CMK (cell line): ENCODE measurements at regions not wholly inside any gene's neighbourhood (a gene's known extent, or its start where the extent isn't known, plus 50 kb on each side); places are given as distances from the start of the nearest gene placed in this dataset.

ENCODE experiments used
- DNase-seq: peaks from one replicate; pipeline ENCODE4 v3.0.0-alpha.2; 2010; ENCODE audit warnings: low read depth

DNA sequence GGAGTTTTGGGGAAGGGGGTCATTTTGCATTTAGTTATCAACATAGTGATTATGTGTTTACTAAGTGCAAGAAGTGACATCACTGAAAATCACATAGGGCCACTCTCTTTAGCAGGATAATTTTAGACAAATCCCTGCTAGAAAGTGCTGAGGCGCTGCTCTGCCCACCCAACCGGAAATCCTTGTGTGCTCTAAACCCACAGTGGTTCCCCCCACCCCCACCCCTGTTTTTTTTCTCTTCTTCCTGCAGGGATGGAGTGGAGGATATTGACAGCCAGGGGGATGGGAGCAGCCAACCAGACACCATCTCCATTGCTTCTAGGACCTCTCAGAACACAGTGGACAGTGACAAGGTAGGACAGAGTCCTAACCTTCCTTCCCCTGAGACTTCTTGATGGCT lies 234.2 kb upstream of the UMPS start:
- DNase-seq = no peak

DNA sequence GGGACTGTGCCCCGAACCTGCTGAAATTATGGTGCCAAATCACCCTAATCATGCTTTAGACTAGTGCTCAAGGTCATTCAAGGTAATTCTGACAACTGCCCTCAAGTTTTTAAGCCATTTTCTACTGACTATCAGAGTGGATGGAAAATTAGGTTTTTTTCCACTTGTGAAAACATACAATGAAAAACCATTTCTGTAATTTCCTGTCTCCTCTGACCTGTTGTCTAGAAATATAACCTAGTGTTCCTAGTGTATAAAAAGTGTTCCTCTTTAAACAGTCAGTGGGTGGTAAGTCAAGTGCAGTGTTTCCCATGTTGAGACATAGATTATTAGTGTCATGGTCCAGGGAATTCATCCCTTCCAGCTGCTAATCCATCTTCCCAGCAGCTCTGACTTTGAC lies 232.8 kb upstream of the UMPS start:
- no peak for DNase-seq

DNA sequence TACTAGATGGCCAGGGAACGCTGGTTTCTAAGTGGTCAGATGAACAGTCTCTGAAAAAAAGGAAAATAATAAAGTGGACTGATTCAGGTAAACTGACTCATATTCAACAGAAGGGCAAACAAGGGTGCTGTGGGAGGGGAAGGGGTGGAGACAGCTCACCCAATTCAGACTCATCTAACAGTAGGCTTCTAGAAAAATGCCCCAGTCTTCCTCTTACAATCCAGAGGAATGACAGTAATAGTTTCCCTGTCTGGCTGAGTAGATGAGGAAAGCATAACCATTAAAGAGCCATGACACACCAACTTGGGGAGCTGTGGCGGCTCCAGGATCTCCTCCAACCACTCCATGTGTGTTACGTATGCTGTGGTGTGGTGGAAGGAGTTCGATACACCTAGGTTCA lies 231.4 kb upstream of the UMPS start:
- no peak for DNase-seq

DNA sequence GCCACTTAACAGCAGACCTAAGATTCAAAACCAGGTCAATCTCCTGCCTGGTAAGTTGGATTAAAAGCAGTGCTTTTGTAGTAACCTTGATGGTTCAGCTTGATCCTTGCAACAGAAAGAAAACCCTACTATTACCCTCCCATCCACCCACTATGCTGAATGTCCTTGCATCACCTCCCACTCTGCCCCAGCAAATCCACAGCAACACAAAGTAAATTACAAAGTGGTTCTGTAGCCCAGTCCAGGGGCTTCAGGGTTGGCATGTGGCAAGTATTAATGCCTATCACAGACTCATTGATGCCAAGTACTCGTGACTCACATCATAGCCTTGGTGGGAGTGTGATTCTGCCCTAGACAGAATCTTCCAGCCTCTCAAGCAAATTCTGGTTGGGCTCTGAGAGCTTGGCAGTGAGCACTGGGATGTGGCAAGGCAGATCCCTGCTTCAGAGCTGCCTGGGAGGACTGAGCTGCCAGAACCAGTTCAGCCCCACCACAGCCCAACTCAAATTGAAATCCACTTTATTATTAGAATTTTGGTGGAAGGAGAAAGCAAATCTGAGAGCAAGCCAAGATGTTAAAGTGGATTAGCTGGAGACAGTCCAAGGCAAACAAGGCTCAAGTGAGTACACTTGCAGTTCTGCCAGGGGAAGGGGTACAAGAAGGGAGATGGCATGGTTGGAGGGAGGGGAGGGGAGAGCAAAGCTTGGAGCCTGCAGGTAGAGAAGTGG lies 225.8 kb upstream of the UMPS start:
- DNase-seq = no peak

- no peak for DNase-seq
Observed at GRCh38 chr3:124509884-124510283, 220.4 kb upstream of the UMPS start.

GRCh38 chr3:124510290-124510689 lies 220.0 kb upstream of the UMPS start:
- no peak for DNase-seq

DNA sequence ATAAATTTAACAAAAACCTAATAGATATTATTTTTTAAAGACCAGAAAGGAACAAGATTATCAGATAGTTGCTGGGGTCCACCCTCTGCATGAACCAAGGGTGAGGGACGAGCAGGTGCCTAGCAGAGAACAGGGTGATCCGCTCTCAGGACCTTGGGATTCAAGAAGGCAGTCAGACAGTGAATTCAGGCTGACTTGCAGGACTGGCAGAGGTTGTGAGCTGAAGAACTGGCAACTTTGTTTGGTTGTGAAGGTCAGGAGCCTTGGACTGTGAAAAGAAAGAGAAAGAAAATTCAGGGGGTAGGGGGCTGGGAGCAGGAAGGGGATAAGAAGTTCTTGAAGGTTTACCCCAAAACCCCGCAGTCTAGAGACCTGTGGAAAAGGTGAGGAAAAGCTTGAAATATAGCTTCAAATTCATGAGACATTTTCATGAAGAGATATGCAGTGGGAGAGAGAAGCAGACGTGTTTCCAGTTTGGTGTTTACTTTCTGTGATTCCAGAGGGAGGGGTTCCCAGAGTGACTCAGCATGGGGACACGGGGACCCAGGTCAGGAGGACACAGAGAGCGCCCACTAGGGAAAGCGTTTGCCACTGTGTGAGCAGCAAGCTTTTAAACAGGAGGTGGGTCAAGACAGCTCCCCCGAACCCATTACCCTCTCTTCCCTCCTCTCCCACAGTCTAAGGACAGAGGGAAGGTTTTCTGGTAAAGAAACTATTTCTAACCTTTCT lies 217.2 kb upstream of the UMPS start:
- no peak for DNase-seq

GRCh38 chr3:124513610-124513997 lies 216.6 kb upstream of the UMPS start:
- DNase-seq = no peak

- no peak for DNase-seq
Observed at GRCh38 chr3:124514683-124515082, 215.6 kb upstream of the UMPS start.

- no peak for DNase-seq
Observed at GRCh38 chr3:124516333-124516732, 213.9 kb upstream of the UMPS start.

GRCh38 chr3:124517306-124517705 lies 212.9 kb upstream of the UMPS start:
- no peak for DNase-seq

DNA sequence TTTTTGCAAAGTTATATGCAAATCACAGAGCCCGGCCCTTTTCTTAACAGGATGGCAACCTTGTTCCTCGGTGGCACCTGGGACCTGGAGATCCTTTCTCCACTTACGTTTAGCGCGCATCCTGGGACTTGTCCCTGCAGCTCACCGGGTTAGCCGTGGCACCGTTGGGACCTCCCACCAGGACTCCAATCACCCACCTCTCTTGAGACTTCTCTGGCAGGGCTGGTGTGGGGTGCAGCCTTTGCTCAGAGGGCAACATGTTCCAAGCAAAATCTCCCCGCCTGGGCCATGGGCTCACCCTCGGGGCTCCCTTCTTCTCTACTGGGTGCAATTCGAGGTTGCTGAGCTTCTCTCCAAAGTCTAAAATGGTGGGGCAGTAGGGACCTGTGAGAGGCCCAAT lies 211.9 kb upstream of the UMPS start:
- no peak for DNase-seq

GRCh38 chr3:124519591-124520194 lies 210.6 kb upstream of the UMPS start:
- no peak for DNase-seq

- no peak for DNase-seq
Observed at GRCh38 chr3:124520970-124521369, 209.3 kb upstream of the UMPS start.

- DNase-seq = no peak
Observed at GRCh38 chr3:124522082-124522625, 208.1 kb upstream of the UMPS start.

- DNase-seq = no peak
Observed at GRCh38 chr3:124526601-124527000, 203.7 kb upstream of the UMPS start.

DNA sequence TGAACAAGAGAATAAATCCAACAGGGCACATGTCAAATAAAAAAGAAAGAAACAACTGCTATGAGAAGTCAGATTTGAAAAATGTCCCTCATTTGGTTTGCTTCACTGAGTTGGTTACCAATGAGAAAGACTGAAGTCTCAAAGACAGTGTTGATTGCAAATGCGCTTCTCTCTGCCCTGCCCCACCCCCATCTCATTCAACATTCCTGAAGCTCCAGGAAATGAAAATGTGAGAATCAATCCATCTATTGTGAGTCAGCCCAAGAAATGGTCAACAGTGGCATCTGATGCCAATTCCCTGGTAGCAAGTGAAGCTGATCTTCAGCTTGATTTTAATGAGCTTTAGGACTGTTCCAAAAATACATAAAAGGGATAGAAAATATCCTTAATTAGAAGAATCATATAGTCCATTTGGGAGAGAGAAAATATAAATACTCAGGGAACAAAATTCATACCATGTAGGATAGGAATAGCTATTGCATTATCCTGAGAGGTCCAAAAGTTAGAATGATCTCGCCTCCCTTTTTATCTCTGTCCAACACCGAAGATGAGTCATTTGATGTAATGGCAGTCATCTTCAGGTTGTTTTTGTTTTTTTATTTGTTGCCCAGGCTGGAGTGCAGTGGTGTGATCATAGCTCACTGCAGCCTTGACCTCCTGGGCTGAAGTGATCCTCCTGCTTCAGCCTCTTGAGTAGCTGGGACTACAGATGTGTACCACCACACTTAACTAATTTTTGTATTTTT lies 200.3 kb upstream of the UMPS start:
- no peak for DNase-seq

DNA sequence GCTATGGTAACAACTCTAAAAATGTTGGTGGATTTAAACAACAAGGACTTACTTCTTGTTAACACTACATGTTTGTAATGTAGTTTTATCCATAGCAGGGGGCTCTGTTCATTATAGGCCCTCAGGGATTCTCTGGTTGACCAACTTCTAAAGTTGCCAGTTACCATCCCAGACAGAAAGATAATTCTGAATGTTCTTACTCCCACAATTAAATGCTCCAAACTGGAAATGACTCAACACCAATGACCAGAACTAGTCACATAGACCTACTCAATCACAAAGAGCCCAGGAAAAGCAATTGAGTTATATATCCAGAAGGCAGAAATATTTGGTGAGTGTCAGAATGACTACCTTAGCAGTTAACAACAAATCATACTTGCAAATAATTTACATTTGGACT lies 199.3 kb upstream of the UMPS start:
- no peak for DNase-seq

GRCh38 chr3:124532071-124532470 lies 198.2 kb upstream of the UMPS start:
- DNase-seq = no peak

DNA sequence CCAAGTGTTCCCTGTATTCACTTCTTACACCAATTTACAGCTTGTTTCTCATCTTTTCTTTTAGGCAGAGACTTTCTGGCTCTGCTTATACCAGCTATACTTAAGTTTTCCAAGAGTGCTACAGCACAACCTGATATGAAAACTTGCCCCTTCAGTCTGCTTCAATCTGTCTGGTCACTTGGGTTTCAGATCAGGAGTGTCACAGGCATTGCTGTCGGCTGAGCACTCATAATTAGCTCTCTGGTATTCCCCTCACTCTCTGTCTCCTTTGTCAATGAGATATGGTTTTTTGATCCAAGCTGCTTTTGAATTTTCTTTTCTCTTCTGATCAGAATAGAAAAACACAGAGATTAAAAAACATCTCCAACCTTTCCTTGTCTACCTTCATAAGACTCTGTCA lies 194.9 kb upstream of the UMPS start:
- no peak for DNase-seq

DNA sequence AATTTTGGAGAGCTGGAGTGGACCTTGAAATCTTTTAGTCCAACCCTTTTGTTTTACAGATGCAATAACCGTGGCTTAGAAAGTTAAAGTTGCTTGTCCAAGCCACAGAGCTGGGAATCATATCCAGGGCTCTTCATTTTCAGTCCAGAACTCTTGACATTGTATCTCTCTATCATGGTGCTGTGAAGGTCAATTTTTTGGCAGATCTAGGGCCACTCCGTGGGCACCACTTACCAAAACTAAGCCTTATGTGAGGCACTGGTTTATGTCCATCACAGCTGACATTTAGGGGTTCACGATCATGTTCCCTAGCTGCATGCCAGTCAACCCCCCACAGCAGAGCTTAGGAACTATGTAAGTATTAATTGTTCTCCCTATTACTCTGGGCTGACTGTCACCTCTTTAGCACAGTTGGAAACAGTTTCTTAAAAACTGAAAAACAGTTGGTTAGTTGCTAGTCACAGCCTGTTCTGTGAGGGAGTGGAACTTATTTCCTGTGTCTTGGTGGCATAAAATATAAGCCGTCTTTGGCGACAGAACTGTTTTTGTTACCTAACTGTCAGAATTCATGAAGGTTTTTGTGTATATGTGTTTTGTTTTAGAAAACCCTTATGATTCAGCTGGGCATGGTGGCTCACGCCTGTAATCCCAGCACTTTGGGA lies 189.6 kb upstream of the UMPS start:
- no peak for DNase-seq
